ENCODE measurements at regions not wholly inside any gene's neighbourhood (a gene's known extent, or its start where the extent isn't known, plus 50 kb on each side); places are given as distances from the start of the nearest gene placed in this dataset.

DNA sequence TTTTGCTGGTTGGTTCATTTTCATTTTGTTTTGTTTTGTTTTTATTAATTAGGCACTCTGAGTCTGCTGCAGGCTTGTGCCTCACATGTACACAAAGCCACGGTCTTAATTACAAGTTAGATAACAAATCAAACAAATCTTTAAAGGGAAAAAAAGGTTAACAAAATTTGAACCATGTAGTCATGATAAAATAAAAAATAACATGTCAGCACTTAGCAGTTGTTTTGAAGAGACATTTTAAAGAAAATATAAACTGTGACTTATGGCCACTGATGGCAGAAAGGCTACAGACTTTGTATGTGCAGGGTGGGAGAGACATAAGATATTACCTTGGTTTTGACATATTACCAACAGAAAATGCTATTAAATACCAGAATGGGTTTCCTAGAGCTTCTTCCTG, 1035.4 kb downstream of the TUSC7 start:
- TF ChIP-seq POLR2AphosphoS5 (IDR thresholded peaks at IDR 0.05) (no peak), CTCF (IDR thresholded peaks at IDR 0.05) (no peak), EP300 (IDR thresholded peaks at IDR 0.05; ENCODE audit: low read depth) (no peak)

Data from transverse colon (tissue), 4 donors.